T-cell (primary cell): ENCODE measurements at regions not wholly inside any gene's neighbourhood (a gene's known extent, or its start where the extent isn't known, plus 50 kb on each side); places are given as distances from the start of the nearest gene placed in this dataset.

Experiments used
- ATAC-seq, 4 experiments: fragments of 200-7000 bp in 3 of 4; fragments of 150-1000 bp in 1 of 4; cut with Tn5 transposase; replicated peaks in 1 of 4; 1 replicate in 3 of 4; 2 replicates in 1 of 4; pipeline ENCODE4 v1.10.0; 2021; ENCODE audit warnings: moderate library complexity in 3 of 4, mild to moderate bottlenecking in 2 of 4, moderate number of reproducible peaks in 1 of 4
- CTCF ChIA-PET, 2 donors: fragments of 300-600 bp; sonication (Branson Sonifier 250); formaldehyde crosslinking; loops; one replicate each; lab custom pipeline; 2022; ENCODE audit warnings: antibody characterized with exemption in 2 of 2; lab: Charles Lee
- POLR2A ChIA-PET, 2 donors: fragments of 300-600 bp; sonication (Branson Sonifier 250); formaldehyde crosslinking; loops; one replicate each; lab custom pipeline; 2022; ENCODE audit warnings: antibody characterized with exemption in 2 of 2; lab: Charles Lee
- DNase-seq, 35 experiments: peaks; one replicate each; pipeline versions ENCODE4 v3.0.0 to v3.0.0-alpha.2; 2013 to 2023
- H3K27ac ChIP-seq: one replicate; pipeline ENCODE4 v1.5.1; 2013; ENCODE audit warnings: low read length
- H3K27me3 ChIP-seq, 2 experiments: replicated peaks in 1 of 2; 1 replicate in 1 of 2; 2 replicates in 1 of 2; pipeline versions ENCODE4 v1.6.1 to v1.7.0; 2013; ENCODE audit warnings: low read length in 1 of 2, mixed read lengths in 1 of 2; ENCODE audit not compliant: control insufficient read depth in 2 of 2, insufficient read depth in 2 of 2; ENCODE audit errors: extremely low read depth in 1 of 2
- H3K36me3 ChIP-seq, 2 donors: 1 replicate in 1 of 2; 2 replicates in 1 of 2; pipeline versions ENCODE4 v1.6.1 to v1.7.0; 2013; ENCODE audit warnings: low read length in 1 of 2; ENCODE audit not compliant: control insufficient read depth in 2 of 2, insufficient read depth in 1 of 2; ENCODE audit errors: extremely low read depth in 1 of 2
- H3K4me1 ChIP-seq, 2 experiments: 1 replicate in 1 of 2; 2 replicates in 1 of 2; pipeline versions ENCODE4 v1.6.1 to v1.7.0; 2013; ENCODE audit warnings: low read length in 2 of 2, mixed read lengths in 1 of 2; ENCODE audit not compliant: insufficient read depth in 2 of 2, control insufficient read depth in 1 of 2; ENCODE audit errors: extremely low read depth in 1 of 2
- H3K4me3 ChIP-seq, 2 donors: 1 replicate in 1 of 2; 2 replicates in 1 of 2; pipeline versions ENCODE4 v1.5.1 to v1.7.0; 2013; ENCODE audit warnings: mild to moderate bottlenecking in 2 of 2, low read length in 1 of 2, moderate library complexity in 1 of 2; ENCODE audit not compliant: control insufficient read depth in 1 of 2; ENCODE audit errors: extremely low read depth in 1 of 2
- H3K9me3 ChIP-seq: 2 replicates; pipeline ENCODE4 v1.7.0; 2013
- H3K27ac Mint-ChIP-seq, 2 donors: one replicate each; pipeline ENCODE4 v1.8.0; 2020 to 2021; ENCODE audit warnings: mild to moderate bottlenecking in 2 of 2, mixed read lengths in 2 of 2
- H3K27me3 Mint-ChIP-seq, 2 donors: one replicate each; pipeline ENCODE4 v1.8.0; 2021 to 2022; ENCODE audit warnings: mixed read lengths in 2 of 2
- H3K36me3 Mint-ChIP-seq: one replicate; pipeline ENCODE4 v1.8.0; 2021; ENCODE audit warnings: mixed read lengths
- H3K4me1 Mint-ChIP-seq, 3 donors: one replicate each; pipeline ENCODE4 v1.8.0; 2020 to 2022; ENCODE audit warnings: mixed read lengths in 3 of 3, mild to moderate bottlenecking in 1 of 3
- H3K4me3 Mint-ChIP-seq, 3 donors: one replicate each; pipeline ENCODE4 v1.8.0; 2020 to 2022; ENCODE audit warnings: mild to moderate bottlenecking in 3 of 3, mixed read lengths in 3 of 3, moderate library complexity in 3 of 3
- H3K9me3 Mint-ChIP-seq, 3 donors: one replicate each; pipeline ENCODE4 v1.8.0; 2020 to 2022; ENCODE audit warnings: mixed read lengths in 3 of 3
- WGBS: methylation state at CpG from one replicate; pipeline ENCODE4 v1.1.5; 2013; ENCODE audit warnings: missing lambda C conversion rate; ENCODE audit not compliant: insufficient coverage; 5-methylcytosine and 5-hydroxymethylcytosine counted together

- POLR2A ChIA-PET: no interaction called here
- Histone ChIP-seq H3K4me3 (no peak overlapping the region), H3K9me3 (no peaks in the 10 kb centered on the region), H3K27ac (no peak overlapping the region), H3K27me3 (no peaks in the 10 kb centered on the region), H3K4me1 (no peaks in the 10 kb centered on the region), H3K36me3 (no peaks in the 10 kb centered on the region)
- no peak for DNase-seq
- H3K9me3 Mint-ChIP-seq: peaks cover 11 to 33% (median 23%) of the 10 kb centered on the region in 3 donors
- H3K27me3 Mint-ChIP-seq: no peaks in the 10 kb centered on the region
- CTCF ChIA-PET: no interaction called here
- no peaks in the 10 kb centered on the region for H3K36me3 Mint-ChIP-seq
- H3K4me1 Mint-ChIP-seq: no peaks in the 10 kb centered on the region
- WGBS: no CpG with 5 or more reads among the region's 4 CpGs
- H3K27ac Mint-ChIP-seq: no peak overlapping the region
- no peak overlapping the region for H3K4me3 Mint-ChIP-seq
- no peak for ATAC-seq
These were observed 126.2 kb upstream of the RBFOX1 start for GRCh38 chr16:7206469-7206868.

- Histone ChIP-seq H3K27me3 (no peaks in the 10 kb centered on the region), H3K36me3 (no peaks in the 10 kb centered on the region), H3K9me3 (no peaks in the 10 kb centered on the region), H3K27ac (no peak overlapping the region), H3K4me1 (no peaks in the 10 kb centered on the region), H3K4me3 (no peak overlapping the region)
- ChIA-PET POLR2A (no interaction called here), CTCF (no interaction called here)
- no peaks in the 10 kb centered on the region for H3K36me3 Mint-ChIP-seq
- WGBS: 57% methylated on average over 1 of the region's 4 CpGs
- peaks cover 15 to 53% (median 25%) of the 10 kb centered on the region in 3 donors for H3K9me3 Mint-ChIP-seq
- no peak for DNase-seq
- H3K4me1 Mint-ChIP-seq: no peaks in the 10 kb centered on the region
- H3K27me3 Mint-ChIP-seq: no peaks in the 10 kb centered on the region
- H3K4me3 Mint-ChIP-seq: no peak overlapping the region
- no peak overlapping the region for H3K27ac Mint-ChIP-seq
- ATAC-seq: no peak
These were observed 132.3 kb upstream of the RBFOX1 start for GRCh38 chr16:7200320-7200719.

DNA sequence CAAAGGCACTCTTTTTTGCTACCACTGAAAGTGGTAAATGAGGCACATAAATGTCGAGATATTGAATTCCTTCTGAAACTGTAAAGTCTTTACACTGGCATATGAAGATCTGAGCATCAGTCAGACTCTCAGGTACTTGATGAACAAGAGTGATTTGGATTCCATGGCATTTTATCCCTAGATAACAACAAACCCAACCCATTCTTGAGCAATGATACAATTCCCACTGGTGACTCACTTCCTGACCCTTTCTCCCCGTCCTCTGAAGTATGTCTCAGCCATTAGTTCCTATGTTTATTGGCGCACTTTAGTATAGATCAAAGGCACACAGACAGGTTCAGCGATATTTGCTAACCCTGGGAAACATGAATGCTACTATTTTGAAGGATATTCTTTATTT is 147.0 kb upstream of the RBFOX1 start:
- no CpG with 5 or more reads among the region's 4 CpGs for WGBS
- Histone ChIP-seq H3K4me1 (no peaks in the 10 kb centered on the region), H3K9me3 (no peaks in the 10 kb centered on the region), H3K27me3 (no peaks in the 10 kb centered on the region), H3K27ac (no peak overlapping the region), H3K4me3 (no peak overlapping the region), H3K36me3 (no peaks in the 10 kb centered on the region)
- Mint-ChIP-seq H3K9me3 (peaks cover 24 to 42% (median 35%) of the 10 kb centered on the region in 3 donors), H3K4me3 (no peak overlapping the region), H3K4me1 (no peaks in the 10 kb centered on the region), H3K27me3 (no peaks in the 10 kb centered on the region), H3K36me3 (no peaks in the 10 kb centered on the region), H3K27ac (no peak overlapping the region)
- ChIA-PET CTCF (no interaction called here), POLR2A (no interaction called here)
- ATAC-seq: no peak
- DNase-seq: no peak

DNA sequence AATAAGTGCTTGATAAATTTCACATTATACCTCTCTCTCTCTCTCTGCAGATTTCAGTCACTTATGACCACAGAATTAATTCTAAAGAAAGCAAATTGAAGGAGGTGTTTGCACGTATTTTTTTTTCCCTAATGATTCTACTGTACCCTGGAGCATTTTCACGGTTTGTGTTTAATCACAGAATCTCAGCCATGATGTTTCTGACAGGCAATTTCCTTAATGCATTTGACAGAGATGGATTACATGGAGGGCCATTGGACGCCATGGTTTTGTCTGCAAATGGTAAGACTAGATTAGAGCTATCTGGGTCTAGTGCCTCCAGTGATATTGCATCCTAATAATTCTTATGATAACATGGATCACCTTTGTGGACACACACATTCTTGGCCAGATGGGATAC is 147.5 kb upstream of the RBFOX1 start:
- no peaks in the 10 kb centered on the region for H3K36me3 Mint-ChIP-seq
- Histone ChIP-seq H3K36me3 (no peaks in the 10 kb centered on the region), H3K4me1 (no peaks in the 10 kb centered on the region), H3K9me3 (no peaks in the 10 kb centered on the region), H3K4me3 (no peak overlapping the region), H3K27ac (no peak overlapping the region), H3K27me3 (no peaks in the 10 kb centered on the region)
- no peak overlapping the region for H3K4me3 Mint-ChIP-seq
- CTCF ChIA-PET: no interaction called here
- H3K4me1 Mint-ChIP-seq: no peaks in the 10 kb centered on the region
- 73% methylated on average over 3 of the region's 3 CpGs for WGBS
- H3K27me3 Mint-ChIP-seq: no peaks in the 10 kb centered on the region
- peaks cover 20 to 37% (median 30%) of the 10 kb centered on the region in 3 donors for H3K9me3 Mint-ChIP-seq
- DNase-seq (no peak), ATAC-seq (no peak)
- POLR2A ChIA-PET: no interaction called here
- no peak overlapping the region for H3K27ac Mint-ChIP-seq

GRCh38 chr16:7183768-7184167 is 148.9 kb upstream of the RBFOX1 start:
- no peak overlapping the region for H3K4me3 Mint-ChIP-seq
- no peaks in the 10 kb centered on the region for H3K4me1 Mint-ChIP-seq

GRCh38 chr16:7182510-7183109 is 150.0 kb upstream of the RBFOX1 start:
- no peak overlapping the region for H3K27ac Mint-ChIP-seq
- ATAC-seq: no peak
- no peak overlapping the region for H3K27ac ChIP-seq
- no peaks in the 10 kb centered on the region for H3K9me3 ChIP-seq
- no peaks in the 10 kb centered on the region for H3K4me1 ChIP-seq
- H3K9me3 Mint-ChIP-seq: peaks cover 16 to 38% (median 31%) of the 10 kb centered on the region in 3 donors
- H3K27me3 ChIP-seq: no peaks in the 10 kb centered on the region
- no peak overlapping the region for H3K4me3 ChIP-seq
- no peak overlapping the region for H3K4me3 Mint-ChIP-seq
- ChIA-PET CTCF (no interaction called here), POLR2A (no interaction called here)
- no peaks in the 10 kb centered on the region for H3K4me1 Mint-ChIP-seq
- H3K36me3 ChIP-seq: no peaks in the 10 kb centered on the region
- DNase-seq: no peak
- no CpG with 5 or more reads among the region's 3 CpGs for WGBS
- no peaks in the 10 kb centered on the region for H3K27me3 Mint-ChIP-seq
- no peaks in the 10 kb centered on the region for H3K36me3 Mint-ChIP-seq

More at GRCh38 chr16:7183768-7184167, 148.9 kb upstream of the RBFOX1 start:
- H3K9me3 ChIP-seq: no peaks in the 10 kb centered on the region
- Mint-ChIP-seq H3K27me3 (no peaks in the 10 kb centered on the region), H3K9me3 (peaks cover 15 to 39% (median 33%) of the 10 kb centered on the region in 3 donors), H3K36me3 (no peaks in the 10 kb centered on the region), H3K27ac (no peak overlapping the region)
- H3K27ac ChIP-seq: no peak overlapping the region
- H3K27me3 ChIP-seq: no peaks in the 10 kb centered on the region
- POLR2A ChIA-PET: no interaction called here
- H3K4me3 ChIP-seq: no peak overlapping the region
- CTCF ChIA-PET: no interaction called here
- DNase-seq: no peak
- 96% methylated on average over 2 of the region's 3 CpGs for WGBS
- ATAC-seq: no peak
- H3K36me3 ChIP-seq: no peaks in the 10 kb centered on the region
- no peaks in the 10 kb centered on the region for H3K4me1 ChIP-seq

DNA sequence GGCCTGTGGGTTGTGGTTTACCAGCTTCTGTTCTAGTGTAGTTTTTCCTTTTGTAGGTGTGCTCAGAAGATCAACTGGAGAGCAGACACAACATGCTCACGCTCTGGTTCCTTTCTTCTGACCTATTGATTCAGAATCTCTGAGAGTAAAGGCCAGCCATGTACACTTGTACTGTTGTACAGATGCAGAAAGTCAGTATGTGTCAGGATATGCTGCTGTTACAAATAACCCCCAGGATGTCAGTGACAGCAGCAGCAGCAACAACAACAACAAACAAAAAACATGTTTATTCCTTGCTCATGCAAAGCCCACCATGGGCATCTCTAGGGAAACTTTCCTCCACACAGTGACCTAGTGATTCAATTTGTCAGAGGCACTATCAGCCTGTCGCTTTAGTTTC is 154.8 kb upstream of the RBFOX1 start:
- H3K9me3 Mint-ChIP-seq: peaks cover 11 to 36% (median 23%) of the 10 kb centered on the region in 3 donors
- ChIA-PET POLR2A (no interaction called here), CTCF (no interaction called here)
- ATAC-seq (no peak), DNase-seq (no peak)
- H3K27me3 ChIP-seq: no peaks in the 10 kb centered on the region
- H3K4me3 Mint-ChIP-seq: no peak overlapping the region
- no peak overlapping the region for H3K4me3 ChIP-seq
- H3K27ac ChIP-seq: no peak overlapping the region
- no peaks in the 10 kb centered on the region for H3K9me3 ChIP-seq
- H3K36me3 ChIP-seq: no peaks in the 10 kb centered on the region
- WGBS: 82% methylated on average over 2 of the region's 2 CpGs
- H3K4me1 Mint-ChIP-seq: no peaks in the 10 kb centered on the region
- H3K27me3 Mint-ChIP-seq: no peaks in the 10 kb centered on the region
- H3K36me3 Mint-ChIP-seq: no peaks in the 10 kb centered on the region
- H3K4me1 ChIP-seq: no peaks in the 10 kb centered on the region
- no peak overlapping the region for H3K27ac Mint-ChIP-seq
